Liver (tissue), 8 donors: ENCODE measurements at regions not wholly inside any gene's neighbourhood (a gene's known extent, or its start where the extent isn't known, plus 50 kb on each side); places are given as distances from the start of the nearest gene placed in this dataset.

Source experiments
- DNase-seq: peaks from one replicate; pipeline ENCODE4 v3.0.0-alpha.2; 2017; ENCODE audit warnings: low spot score
- H3K27ac ChIP-seq, 2 donors: one replicate each; pipeline ENCODE4 v1.7.0; 2013; ENCODE audit warnings: inconsistent platforms in 2 of 2, low read length in 2 of 2, control low read depth in 1 of 2, low read depth in 1 of 2, mild to moderate bottlenecking in 1 of 2
- H3K27me3 ChIP-seq, 4 donors: one replicate each; pipeline versions ENCODE4 v1.6.1 to v1.7.0; 2013; ENCODE audit warnings: low read length in 3 of 4, inconsistent platforms in 1 of 4, mild to moderate bottlenecking in 1 of 4, moderate library complexity in 1 of 4; ENCODE audit not compliant: control insufficient read depth in 4 of 4, insufficient read depth in 4 of 4
- H3K36me3 ChIP-seq, 4 donors: one replicate each; pipeline versions ENCODE4 v1.6.1 to v1.7.0; 2013; ENCODE audit warnings: low read length in 3 of 4, mild to moderate bottlenecking in 3 of 4, low read depth in 1 of 4, moderate library complexity in 1 of 4; ENCODE audit not compliant: control insufficient read depth in 4 of 4, insufficient read depth in 3 of 4
- H3K4me1 ChIP-seq, 4 donors: one replicate each; pipeline versions ENCODE4 v1.6.1 to v1.7.0; 2013; ENCODE audit warnings: low read length in 3 of 4, mild to moderate bottlenecking in 3 of 4, moderate library complexity in 1 of 4; ENCODE audit not compliant: control insufficient read depth in 4 of 4, insufficient read depth in 4 of 4
- H3K4me3 ChIP-seq, 3 donors: one replicate each; pipeline versions ENCODE4 v1.6.1 to v1.7.0; 2013; ENCODE audit warnings: low read length in 3 of 3, control low read depth in 1 of 3, low read depth in 1 of 3, mild to moderate bottlenecking in 1 of 3
- H3K9ac ChIP-seq, 2 donors: one replicate each; pipeline ENCODE4 v1.7.0; 2013; ENCODE audit warnings: low read length in 2 of 2, mild to moderate bottlenecking in 2 of 2, moderate library complexity in 2 of 2, control low read depth in 1 of 2, low read depth in 1 of 2
- H3K9me3 ChIP-seq, 4 donors: one replicate each; pipeline versions ENCODE4 v1.6.1 to v1.7.0; 2013; ENCODE audit warnings: low read length in 3 of 4; ENCODE audit not compliant: control insufficient read depth in 4 of 4
- ATF3 ChIP-seq: IDR thresholded peaks from 2 replicates; pipeline ENCODE4 v1.6.1; 2016; ENCODE audit warnings: antibody characterized with exemption
- CTCF ChIP-seq: fragments of 150-350 bp; IDR thresholded peaks from 2 replicates; pipeline ENCODE4 v1.5.1; 2017; ENCODE audit warnings: improper control_type of control experiment, low read depth, low read length; ENCODE audit not compliant: missing input control
- EGR1 ChIP-seq, 2 donors: IDR thresholded peaks; 2 replicates each; pipeline ENCODE4 v1.6.1; 2016 to 2018; ENCODE audit warnings: antibody characterized with exemption in 2 of 2, low read depth in 2 of 2
- FOXA2 ChIP-seq: IDR thresholded peaks from 2 replicates; pipeline ENCODE4 v1.6.1; 2016; ENCODE audit warnings: antibody characterized with exemption
- GABPA ChIP-seq, 2 donors: IDR thresholded peaks in 1 of 2; conservative IDR thresholded peaks in 1 of 2; 2 replicates each; pipeline ENCODE4 v1.6.1; 2016; ENCODE audit warnings: antibody characterized with exemption in 2 of 2, mild to moderate bottlenecking in 1 of 2, moderate library complexity in 1 of 2
- HNF4A ChIP-seq, 2 donors: conservative IDR thresholded peaks; 2 replicates each; pipeline ENCODE4 v1.6.1; 2016; ENCODE audit warnings: antibody characterized with exemption in 2 of 2, mild to moderate bottlenecking in 2 of 2
- HNF4G ChIP-seq: IDR thresholded peaks from 2 replicates; pipeline ENCODE4 v1.6.1; 2016; ENCODE audit warnings: antibody characterized with exemption
- JUND ChIP-seq, 2 donors: IDR thresholded peaks; 2 replicates each; pipeline ENCODE4 v1.6.1; 2016; ENCODE audit warnings: antibody characterized with exemption in 2 of 2
- MAX ChIP-seq: IDR thresholded peaks from 2 replicates; pipeline ENCODE4 v1.6.1; 2016; ENCODE audit warnings: antibody characterized with exemption
- NR2F2 ChIP-seq: IDR thresholded peaks from 2 replicates; pipeline ENCODE4 v1.6.1; 2016; ENCODE audit warnings: antibody characterized with exemption
- RAD21 ChIP-seq, 2 donors: IDR thresholded peaks; 2 replicates each; pipeline ENCODE4 v1.6.1; 2016; ENCODE audit warnings: antibody characterized with exemption in 2 of 2, mild to moderate bottlenecking in 2 of 2
- RXRA ChIP-seq, 2 donors: IDR thresholded peaks; 2 replicates each; pipeline ENCODE4 v1.6.1; 2017 to 2018; ENCODE audit warnings: antibody characterized with exemption in 2 of 2, mild to moderate bottlenecking in 1 of 2
- SP1 ChIP-seq: IDR thresholded peaks from 2 replicates; pipeline ENCODE4 v1.6.1; 2018; ENCODE audit warnings: antibody characterized with exemption, mild to moderate bottlenecking
- TAF1 ChIP-seq: conservative IDR thresholded peaks from 2 replicates; pipeline ENCODE4 v1.6.1; 2016; ENCODE audit warnings: antibody characterized with exemption, mild to moderate bottlenecking
- YY1 ChIP-seq: IDR thresholded peaks from 2 replicates; pipeline ENCODE4 v1.6.1; 2016; ENCODE audit warnings: antibody characterized with exemption, mild to moderate bottlenecking
- ZBTB33 ChIP-seq: IDR thresholded peaks from 2 replicates; pipeline ENCODE4 v1.6.1; 2016; ENCODE audit warnings: antibody characterized with exemption
- WGBS: extraction: QIAGEN DNeasy Blood & Tissue Kit; methylation state at CpG from one replicate; pipeline ENCODE4 v1.1.7; 2013; 5-methylcytosine and 5-hydroxymethylcytosine counted together
- donor health status: healthy.
- donor health status: healthy.
- donor health status: healthy.
- donor health status: healthy.
- donor health status: healthy.

GRCh38 chr3:54045061-54045815 lies 77.1 kb upstream of the CACNA2D3 start:
- Histone ChIP-seq H3K4me1 (no peaks in the 10 kb centered on the region), H3K9ac (no peak overlapping the region), H3K36me3 (no peaks in the 10 kb centered on the region), H3K27ac (no peak overlapping the region), H3K9me3 (no peaks in the 10 kb centered on the region), H3K4me3 (no peak overlapping the region), H3K27me3 (no peaks in the 10 kb centered on the region)
- DNase-seq: no peak
- WGBS: 88% methylated on average over 3 of the region's 3 CpGs
- TF ChIP-seq FOXA2: no peak
- TF ChIP-seq SP1: no peak
- no peak for TF ChIP-seq MAX
- no peak for TF ChIP-seq CTCF
- no peak for TF ChIP-seq ZBTB33
- TF ChIP-seq JUND (IDR thresholded peaks at IDR 0.05): no peak

- Histone ChIP-seq H3K27ac (no peak overlapping the region), H3K9ac (no peak overlapping the region), H3K4me3 (no peak overlapping the region), H3K9me3 (no peaks in the 10 kb centered on the region), H3K4me1 (peaks cover 0 to 2% (median 0%) of the 10 kb centered on the region in 4 donors), H3K27me3 (no peaks in the 10 kb centered on the region), H3K36me3 (no peaks in the 10 kb centered on the region)
- WGBS: 88% methylated on average over 5 of the region's 5 CpGs
- no peak for TF ChIP-seq HNF4A (conservative IDR thresholded peaks at IDR 0.05)
- no peak for TF ChIP-seq ZBTB33
- no peak for DNase-seq
Measured at GRCh38 chr3:54042259-54042823, 80.0 kb upstream of the CACNA2D3 start.

GRCh38 chr3:54040476-54040875 lies 81.9 kb upstream of the CACNA2D3 start:
- WGBS: 88% methylated on average over 8 of the region's 8 CpGs
- DNase-seq: no peak
- TF ChIP-seq JUND (IDR thresholded peaks at IDR 0.05): no peak
- no peak for TF ChIP-seq YY1
- no peak for TF ChIP-seq HNF4A (conservative IDR thresholded peaks at IDR 0.05)
- no peak for TF ChIP-seq GABPA (IDR thresholded peaks at IDR 0.05 in 1 of 2, conservative IDR thresholded peaks at IDR 0.05 in 1 of 2)
- no peak for TF ChIP-seq MAX
- no peak for TF ChIP-seq ATF3
- no peak for TF ChIP-seq SP1
- no peak for TF ChIP-seq RXRA (IDR thresholded peaks at IDR 0.05)
- TF ChIP-seq EGR1 (IDR thresholded peaks at IDR 0.05; ENCODE audit: low read depth in 2 of 2): no peak
- TF ChIP-seq RAD21 (IDR thresholded peaks at IDR 0.05): no peak
- TF ChIP-seq ZBTB33: no peak
- no peak for TF ChIP-seq TAF1
- no peak for TF ChIP-seq HNF4G
- no peak for TF ChIP-seq FOXA2
- no peak for TF ChIP-seq NR2F2

More at GRCh38 chr3:54040476-54040875, 81.9 kb upstream of the CACNA2D3 start:
- H3K9ac ChIP-seq: no peak overlapping the region
- no peak overlapping the region for H3K4me3 ChIP-seq
- no peaks in the 10 kb centered on the region for H3K36me3 ChIP-seq
- no peaks in the 10 kb centered on the region for H3K9me3 ChIP-seq
- H3K27ac ChIP-seq: no peak overlapping the region
- H3K4me1 ChIP-seq: peaks cover 0 to 2% (median 0%) of the 10 kb centered on the region in 4 donors
- no peaks in the 10 kb centered on the region for H3K27me3 ChIP-seq
